H9 (cell line): ENCODE measurements at regions not wholly inside any gene's neighbourhood (a gene's known extent, or its start where the extent isn't known, plus 50 kb on each side); places are given as distances from the start of the nearest gene placed in this dataset.

Source experiments
- DNase-seq: peaks from one replicate; pipeline ENCODE4 v3.0.0-alpha.2; 2017
- H2AFZ ChIP-seq: one replicate; pipeline ENCODE4 v1.6.1; 2013; ENCODE audit warnings: mild to moderate bottlenecking, low read length, control low read depth, moderate library complexity
- H2AK5ac ChIP-seq: 2 replicates; pipeline ENCODE4 v1.6.1; 2013; ENCODE audit warnings: low read length, control low read depth, mixed read lengths; ENCODE audit not compliant: insufficient read length
- H2BK120ac ChIP-seq: one replicate; pipeline ENCODE4 v1.6.1; 2013; ENCODE audit warnings: low read depth, mild to moderate bottlenecking, low read length, control low read depth, inconsistent platforms; ENCODE audit not compliant: poor library complexity, severe bottlenecking
- H2BK12ac ChIP-seq: 2 replicates; pipeline ENCODE4 v1.6.1; 2013; ENCODE audit warnings: low read length, control low read depth, mixed read lengths, low read depth; ENCODE audit not compliant: insufficient read length
- H2BK15ac ChIP-seq: 2 replicates; pipeline ENCODE4 v1.6.1; 2013; ENCODE audit warnings: low read depth, low read length, control low read depth
- H2BK20ac ChIP-seq: one replicate; pipeline ENCODE4 v1.6.1; 2013; ENCODE audit warnings: low read depth, mild to moderate bottlenecking, low read length, control low read depth, inconsistent platforms; ENCODE audit not compliant: poor library complexity, severe bottlenecking
- H2BK5ac ChIP-seq: 2 replicates; pipeline ENCODE4 v1.6.1; 2013; ENCODE audit warnings: low read length, control low read depth, mixed read lengths; ENCODE audit not compliant: insufficient read length
- H3K14ac ChIP-seq: 2 replicates; pipeline ENCODE4 v1.6.1; 2013; ENCODE audit warnings: low read length, control low read depth; ENCODE audit not compliant: insufficient read depth
- H3K18ac ChIP-seq: 2 replicates; pipeline ENCODE4 v1.6.1; 2013; ENCODE audit warnings: low read depth, mild to moderate bottlenecking, mixed read lengths, low read length, control low read depth; ENCODE audit not compliant: insufficient read length
- H3K23ac ChIP-seq: 2 replicates; pipeline ENCODE4 v1.6.1; 2013; ENCODE audit warnings: low read length, control low read depth, mixed read lengths, low read depth; ENCODE audit not compliant: insufficient read length
- H3K23me2 ChIP-seq: 2 replicates; pipeline ENCODE4 v1.6.1; 2013; ENCODE audit warnings: low read depth, mild to moderate bottlenecking, mixed read lengths, low read length, control low read depth; ENCODE audit not compliant: insufficient read length, poor library complexity, severe bottlenecking
- H3K27ac ChIP-seq: 2 replicates; pipeline ENCODE4 v1.5.1; 2013; ENCODE audit warnings: low read length, control low read depth, mixed read lengths, low read depth; ENCODE audit not compliant: insufficient read length
- H3K27me3 ChIP-seq: 2 replicates; pipeline ENCODE4 v1.6.1; 2013; ENCODE audit warnings: low read length, control low read depth, inconsistent platforms; ENCODE audit not compliant: insufficient read depth
- H3K4ac ChIP-seq: 2 replicates; pipeline ENCODE4 v1.6.1; 2013; ENCODE audit warnings: low read depth, mild to moderate bottlenecking, control low read depth, inconsistent platforms, low read length, moderate library complexity
- H3K4me1 ChIP-seq: 2 replicates; pipeline ENCODE4 v1.6.1; 2013; ENCODE audit warnings: low read length, control low read depth, inconsistent platforms; ENCODE audit not compliant: insufficient read depth
- H3K4me2 ChIP-seq: 2 replicates; pipeline ENCODE4 v1.6.1; 2013; ENCODE audit warnings: low read length, control low read depth, mixed read lengths; ENCODE audit not compliant: insufficient read length, insufficient read depth
- H3K56ac ChIP-seq: 2 replicates; pipeline ENCODE4 v1.6.1; 2013; ENCODE audit warnings: low read depth, mild to moderate bottlenecking, mixed read lengths, low read length, control low read depth; ENCODE audit not compliant: insufficient read length
- H3K79me1 ChIP-seq: 2 replicates; pipeline ENCODE4 v1.6.1; 2013; ENCODE audit warnings: low read depth, mild to moderate bottlenecking, moderate library complexity, low read length, control low read depth, inconsistent platforms; ENCODE audit not compliant: insufficient read depth, poor library complexity, severe bottlenecking
- H3K79me2 ChIP-seq: 2 replicates; pipeline ENCODE4 v1.6.1; 2013; ENCODE audit warnings: low read length, control low read depth, inconsistent platforms; ENCODE audit not compliant: insufficient read depth
- H3K9ac ChIP-seq: 2 replicates; pipeline ENCODE4 v1.6.1; 2013; ENCODE audit warnings: low read length, control low read depth, mixed read lengths; ENCODE audit not compliant: insufficient read length; ENCODE audit errors: extremely low read depth
- H3K9me3 ChIP-seq: one replicate; pipeline ENCODE4 v1.6.1; 2013; ENCODE audit warnings: low read depth, low read length, inconsistent platforms; ENCODE audit not compliant: control insufficient read depth
- H3T11ph ChIP-seq: one replicate; pipeline ENCODE4 v1.6.1; 2013; ENCODE audit warnings: mild to moderate bottlenecking, low read length, control low read depth, inconsistent platforms
- H4K20me1 ChIP-seq: one replicate; pipeline ENCODE4 v1.6.1; 2013; ENCODE audit not compliant: control insufficient read depth, insufficient read length, insufficient read depth
- H4K5ac ChIP-seq: 2 replicates; pipeline ENCODE4 v1.6.1; 2013; ENCODE audit warnings: low read depth, mild to moderate bottlenecking, mixed read lengths, low read length, control low read depth; ENCODE audit not compliant: insufficient read length
- H4K8ac ChIP-seq: replicated peaks from 2 replicates; pipeline ENCODE4 v1.6.1; 2013; ENCODE audit warnings: low read length, control low read depth, mixed read lengths, low read depth; ENCODE audit not compliant: insufficient read length
- H4K91ac ChIP-seq: 2 replicates; pipeline ENCODE4 v1.6.1; 2013; ENCODE audit warnings: low read depth, mild to moderate bottlenecking, moderate library complexity, mixed read lengths, low read length, control low read depth; ENCODE audit not compliant: insufficient read length
- H3K27ac Mint-ChIP-seq, 3 experiments: 2 replicates in 2 of 3; 3 replicates in 1 of 3; pipeline ENCODE4 v1.8.0; 2020 to 2021; ENCODE audit warnings: mixed read lengths in 3 of 3, mild to moderate bottlenecking in 1 of 3, moderate library complexity in 1 of 3
- H3K27me3 Mint-ChIP-seq: 2 replicates; pipeline ENCODE4 v1.8.0; 2021; ENCODE audit warnings: low read depth, mild to moderate bottlenecking, moderate library complexity, mixed read lengths
- H3K36me3 Mint-ChIP-seq, 3 experiments: 2 replicates in 2 of 3; 3 replicates in 1 of 3; pipeline ENCODE4 v1.8.0; 2020 to 2021; ENCODE audit warnings: low read depth in 3 of 3, mixed read lengths in 3 of 3; ENCODE audit not compliant: insufficient read depth in 1 of 3
- H3K4me1 Mint-ChIP-seq, 2 experiments: 2 replicates each; pipeline ENCODE4 v1.8.0; 2020; ENCODE audit warnings: mixed read lengths in 2 of 2
- H3K4me3 Mint-ChIP-seq, 2 experiments: 2 replicates in 1 of 2; 3 replicates in 1 of 2; pipeline ENCODE4 v1.8.0; 2020 to 2021; ENCODE audit warnings: mild to moderate bottlenecking in 2 of 2, mixed read lengths in 2 of 2, moderate library complexity in 1 of 2
- H3K9me3 Mint-ChIP-seq, 2 experiments: 2 replicates in 1 of 2; 3 replicates in 1 of 2; pipeline ENCODE4 v1.8.0; 2020; ENCODE audit warnings: mild to moderate bottlenecking in 2 of 2, mixed read lengths in 2 of 2, moderate library complexity in 1 of 2
- CTCF ChIP-seq: fragments of 200-600 bp; sonication (generic); conservative IDR thresholded peaks from 3 replicates; pipeline ENCODE4 v1.8.0; 2021; ENCODE audit warnings: antibody characterized with exemption, mild to moderate bottlenecking
- WGBS: extraction: QIAGEN DNeasy Blood & Tissue Kit; methylation state at CpG from one replicate; pipeline ENCODE4 v1.1.7; 2013; ENCODE audit warnings: missing lambda C conversion rate, low lambda C conversion rate, mixed read lengths; ENCODE audit not compliant: insufficient read length; ENCODE audit errors: extremely low coverage; 5-methylcytosine and 5-hydroxymethylcytosine counted together

GRCh38 chr20:60070791-60071190, 112.6 kb downstream of the CDH26 start:
- no peaks in the 10 kb centered on the region for H3K79me2 ChIP-seq
- H2BK5ac ChIP-seq: no peak overlapping the region
- no peaks in the 10 kb centered on the region for H3K9me3 ChIP-seq
- H3K23ac ChIP-seq: no peak overlapping the region
- Mint-ChIP-seq H3K27ac (no peak overlapping the region), H3K27me3 (peaks cover 45% of the 10 kb centered on the region), H3K4me1 (no peaks in the 10 kb centered on the region), H3K4me3 (no peak overlapping the region), H3K36me3 (peaks cover 0 to 2% (median 0%) of the 10 kb centered on the region in 3 experiments; a peak in 2 of 7 replicates), H3K9me3 (peaks cover 11 to 17% of the 10 kb centered on the region in 2 experiments; a peak in 4 of 5 replicates)
- no peak overlapping the region for H3K27ac ChIP-seq
- no peaks in the 10 kb centered on the region for H3K23me2 ChIP-seq
- H2BK120ac ChIP-seq: no peak overlapping the region
- no peak overlapping the region for H2BK12ac ChIP-seq
- no peak overlapping the region for H4K91ac ChIP-seq
- no peak for DNase-seq
- H4K8ac ChIP-seq: no peak overlapping the region
- no peak overlapping the region for H2AK5ac ChIP-seq
- peaks cover 2% of the 10 kb centered on the region for H3K27me3 ChIP-seq
- no CpG with 5 or more reads among the region's 4 CpGs for WGBS
- H4K20me1 ChIP-seq: no peaks in the 10 kb centered on the region
- no peak overlapping the region for H4K5ac ChIP-seq
- no peak overlapping the region for H3K56ac ChIP-seq
- no peak for TF ChIP-seq CTCF
- no peaks in the 10 kb centered on the region for H3K79me1 ChIP-seq
- no peak overlapping the region for H2AFZ ChIP-seq
- H2BK20ac ChIP-seq: no peak overlapping the region
- H3K4ac ChIP-seq: no peak overlapping the region
- H2BK15ac ChIP-seq: no peak overlapping the region
- H3K4me2 ChIP-seq: no peak overlapping the region
- H3K14ac ChIP-seq: no peak overlapping the region
- H3K4me1 ChIP-seq: no peaks in the 10 kb centered on the region
- H3T11ph ChIP-seq: no peak overlapping the region
- no peak overlapping the region for H3K9ac ChIP-seq
- H3K18ac ChIP-seq: no peak overlapping the region
